Activated CD8-positive, alpha-beta memory T cell treated with anti-CD3 and anti-CD28 coated beads for 36 hours (primary cell): ENCODE measurements at regions not wholly inside any gene's neighbourhood (a gene's known extent, or its start where the extent isn't known, plus 50 kb on each side); places are given as distances from the start of the nearest gene placed in this dataset.
"Not testable (repeated sequence)": the region's sequence is repeated elsewhere in the genome, so short reads cannot be mapped to it uniquely, and the experiment has no call there.

Experiments used
- CTCF ChIA-PET: fragments of 350-600 bp; sonication (Branson Sonifier 250); formaldehyde crosslinking; loops from one replicate; lab custom pipeline; 2021; ENCODE audit warnings: antibody characterized with exemption; lab: Charles Lee
- POLR2A ChIA-PET: fragments of 350-600 bp; sonication (Branson Sonifier 250); formaldehyde crosslinking; loops from one replicate; lab custom pipeline; 2021; ENCODE audit warnings: antibody characterized with exemption; lab: Charles Lee

DNA sequence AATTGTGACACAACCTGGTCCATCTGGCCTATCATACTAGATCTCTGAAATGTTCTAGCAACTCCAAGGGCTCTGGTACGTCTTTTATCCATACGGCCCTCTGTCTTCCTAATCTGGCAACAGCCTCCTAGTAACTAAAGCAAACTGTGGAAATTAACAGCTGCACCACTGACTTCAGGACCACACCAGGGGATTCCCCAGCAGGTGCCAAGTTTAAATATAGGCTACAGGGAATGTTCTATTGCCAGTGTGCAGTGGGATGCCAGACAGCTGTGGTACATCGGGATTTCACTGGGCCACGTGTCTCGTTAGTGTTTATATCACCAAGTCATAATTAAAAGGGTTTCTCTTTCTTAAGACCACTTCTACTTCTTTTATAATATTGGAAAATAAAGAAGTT lies 94.3 kb downstream of the RGS2 start:
- POLR2A ChIA-PET = interaction anchor here (0.7 kb wide), 1 partner anchor 13 kb away, joined by 3 read pairs; no protein-coding TSS in a partner anchor
- CTCF ChIA-PET = no interaction called here

DNA sequence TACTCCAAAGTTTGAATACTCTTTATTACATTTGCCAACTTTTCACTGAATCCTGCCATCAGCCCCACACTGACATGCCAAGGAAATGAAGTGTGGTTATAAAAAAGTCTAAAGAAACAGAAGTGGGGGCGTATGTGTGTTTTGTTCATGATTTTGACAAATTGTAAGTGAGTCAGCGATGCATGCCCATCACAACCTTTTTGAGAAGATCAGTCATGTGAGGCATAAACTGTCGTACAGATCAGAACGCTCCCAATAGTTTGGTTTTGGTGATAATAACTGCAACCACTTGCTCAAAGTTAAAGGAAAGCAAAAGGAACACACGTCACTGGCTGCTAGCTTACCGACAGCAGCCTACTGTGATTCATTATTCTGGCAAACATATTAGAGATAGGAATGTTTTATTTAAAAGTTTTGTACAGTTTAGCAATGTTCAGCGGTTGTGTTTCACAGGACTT lies 95.6 kb downstream of the RGS2 start:
- ChIA-PET POLR2A (no interaction called here), CTCF (interaction anchor here (0.9 kb wide), 1 partner anchor 33 kb away, joined by 3 read pairs; no protein-coding TSS in a partner anchor)

DNA sequence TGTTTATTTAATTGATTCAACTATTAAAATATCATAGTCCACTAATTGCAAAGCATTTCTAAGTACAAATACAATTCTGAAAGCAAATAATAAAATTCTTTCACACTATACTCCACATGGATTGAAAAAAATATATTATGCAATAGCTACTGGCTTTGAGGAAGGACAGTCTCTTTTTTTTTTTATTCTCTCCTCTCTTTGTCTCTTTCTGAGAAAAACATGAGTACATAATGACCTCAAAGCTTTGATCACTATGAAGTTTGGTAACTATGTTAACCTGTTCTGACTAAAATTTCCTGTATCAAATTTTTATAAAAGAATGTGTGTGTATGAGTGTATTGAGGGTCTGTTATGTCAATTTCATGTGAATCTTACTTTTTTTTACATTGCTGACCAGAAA lies 96.2 kb downstream of the RGS2 start:
- POLR2A ChIA-PET = no interaction called here
- CTCF ChIA-PET = interaction anchor here (0.9 kb wide), 1 partner anchor 33 kb away, joined by 3 read pairs; no protein-coding TSS in a partner anchor

DNA sequence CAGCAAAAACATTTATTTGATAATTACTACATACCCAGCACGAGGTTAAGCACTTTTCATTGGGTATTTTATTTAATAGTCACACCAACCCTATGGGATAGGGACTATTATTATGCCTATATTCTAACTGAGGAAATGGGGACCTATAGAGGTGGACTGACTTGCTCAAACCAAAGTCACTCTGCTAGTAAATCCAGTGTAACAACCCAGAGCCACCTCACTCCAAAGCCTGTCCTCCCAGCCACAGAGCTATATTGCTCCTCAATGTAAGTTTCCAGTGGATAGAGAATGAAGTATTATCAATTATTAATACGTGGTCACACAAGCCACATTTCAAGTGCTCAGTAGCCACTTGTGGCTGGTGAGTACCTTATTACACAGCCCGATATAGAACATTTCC lies 97.5 kb downstream of the RGS2 start:
- CTCF ChIA-PET = no interaction called here

DNA sequence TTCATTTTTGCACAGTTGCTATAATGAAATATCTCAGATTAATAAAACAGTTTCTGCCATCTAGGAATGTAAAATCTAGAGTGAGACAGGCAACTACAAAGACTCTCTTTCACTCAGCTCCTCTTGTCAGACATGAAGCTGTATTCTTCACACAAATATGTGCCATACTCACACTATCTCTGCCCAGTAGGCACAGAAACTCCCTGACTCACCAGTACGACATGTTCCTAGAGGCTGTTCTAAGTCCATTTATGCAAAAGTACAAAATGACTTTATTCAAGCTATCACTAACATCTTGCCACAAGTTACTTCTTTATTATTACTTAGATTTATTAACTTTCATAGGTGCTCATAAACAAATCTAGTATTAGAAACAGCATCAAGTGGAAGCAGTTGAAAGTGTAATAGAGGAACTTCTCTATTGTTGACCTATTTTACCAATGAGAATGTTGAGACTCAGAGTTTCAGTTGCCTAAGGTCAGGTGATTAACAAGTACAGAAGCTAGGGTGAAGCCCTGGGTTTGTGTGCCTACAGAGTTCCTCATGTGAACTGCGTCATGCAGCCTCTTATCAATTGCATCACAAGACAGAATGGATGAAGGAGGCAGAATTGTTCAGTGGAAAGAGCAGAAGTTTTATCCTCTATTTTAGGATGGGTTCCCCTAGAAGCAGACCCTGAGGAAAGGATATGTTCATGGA lies 98.9 kb downstream of the RGS2 start:
- CTCF ChIA-PET = no interaction called here
- POLR2A ChIA-PET = interaction anchor here (0.6 kb wide), 1 partner anchor 8 kb away, joined by 3 read pairs; no protein-coding TSS in a partner anchor

More for the DNA sequence above, 97.5 kb downstream of the RGS2 start:
- POLR2A ChIA-PET = no interaction called here

DNA sequence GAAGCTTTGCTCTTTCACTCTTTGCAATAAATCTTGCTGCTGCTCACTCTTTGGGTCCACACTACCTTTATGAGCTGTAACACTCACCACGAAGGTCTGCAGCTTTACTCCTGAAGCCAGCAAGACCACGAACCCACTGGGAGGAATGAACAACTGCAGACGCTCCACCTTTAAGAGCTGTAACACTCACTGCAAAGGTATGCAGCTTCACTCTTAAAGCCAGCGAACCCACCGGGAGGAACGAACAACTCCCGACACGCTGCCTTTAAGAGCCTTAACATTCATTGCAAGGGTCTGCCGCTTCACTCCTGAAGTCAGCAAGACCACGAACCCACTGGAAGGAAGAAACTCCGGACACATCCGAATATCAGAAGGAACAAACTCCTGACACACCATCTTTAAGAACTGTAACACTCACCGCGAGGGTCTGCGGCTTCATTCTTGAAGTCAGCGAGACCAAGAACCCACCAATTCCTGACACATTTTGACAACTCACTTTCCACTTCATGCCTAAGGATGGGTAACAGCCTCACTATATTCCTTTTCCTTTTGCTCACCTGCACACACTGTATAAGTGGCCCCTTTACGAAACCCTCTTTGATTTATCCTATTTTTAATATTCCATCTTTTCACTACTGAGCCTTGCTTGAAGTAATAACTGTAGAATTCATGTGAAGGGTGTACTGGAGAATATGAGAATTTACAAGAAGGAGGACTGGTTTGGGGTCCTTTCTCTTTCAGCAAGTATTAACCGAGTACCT lies 103.2 kb downstream of the RGS2 start:
- CTCF ChIA-PET, POLR2A ChIA-PET: not testable (repeated sequence)

DNA sequence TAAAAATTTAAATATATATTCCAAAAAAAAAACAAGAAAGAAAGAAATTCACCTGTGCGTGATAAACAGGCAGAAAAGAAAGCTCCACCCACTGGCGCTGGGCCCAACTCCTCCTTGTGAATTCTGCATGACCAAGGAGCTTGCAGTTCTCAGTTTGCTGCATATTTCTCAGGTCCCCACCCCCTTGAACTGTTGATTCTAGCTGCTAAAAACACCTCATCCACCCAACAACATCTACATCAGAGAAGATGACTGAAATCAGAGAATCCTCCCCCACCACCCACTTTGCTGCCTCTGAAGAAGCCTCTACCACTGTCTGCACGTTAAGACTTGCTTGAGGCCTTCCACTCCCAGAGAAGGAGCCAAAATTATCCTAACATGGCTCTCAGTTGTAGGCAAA lies 104.8 kb downstream of the RGS2 start:
- ChIA-PET CTCF (no interaction called here), POLR2A (no interaction called here)

DNA sequence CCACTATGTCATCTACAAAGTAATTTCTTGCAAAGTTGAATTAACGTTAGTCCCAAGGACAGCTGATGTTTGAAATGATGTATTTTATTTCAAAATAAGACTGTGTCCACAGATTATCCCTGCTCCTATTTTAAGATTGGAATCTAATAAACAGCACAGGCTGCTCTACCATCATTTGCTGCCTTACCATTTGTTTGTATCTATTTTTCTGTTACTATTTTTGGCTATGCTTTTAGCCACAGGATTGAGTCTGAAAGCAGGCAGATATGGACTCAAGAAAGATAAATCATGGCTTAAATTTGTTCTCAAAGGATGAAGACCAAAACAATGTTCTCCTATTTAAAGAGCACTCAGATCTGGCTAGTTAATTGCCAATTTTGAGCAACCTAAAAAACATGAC lies 105.3 kb downstream of the RGS2 start:
- POLR2A ChIA-PET = no interaction called here
- CTCF ChIA-PET = no interaction called here

DNA sequence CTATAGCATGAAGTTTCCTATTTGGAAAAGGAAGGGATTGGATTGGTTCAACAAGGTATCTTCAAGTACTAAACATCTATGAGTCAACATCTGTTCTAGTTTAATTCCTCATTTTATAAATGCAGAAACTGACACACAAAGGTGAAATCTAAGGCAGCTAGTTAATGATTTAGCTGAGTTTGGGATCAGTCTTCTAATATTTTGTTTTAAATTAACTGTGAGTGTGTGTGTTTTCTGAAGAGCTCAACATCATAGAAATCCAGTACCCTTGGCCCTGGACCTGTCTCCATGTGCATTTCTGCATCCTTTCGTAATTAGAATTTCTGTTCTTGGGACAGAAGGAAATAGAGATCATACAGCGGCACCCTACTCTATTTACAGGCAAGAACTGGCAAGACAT lies 105.9 kb downstream of the RGS2 start:
- POLR2A ChIA-PET = no interaction called here

DNA sequence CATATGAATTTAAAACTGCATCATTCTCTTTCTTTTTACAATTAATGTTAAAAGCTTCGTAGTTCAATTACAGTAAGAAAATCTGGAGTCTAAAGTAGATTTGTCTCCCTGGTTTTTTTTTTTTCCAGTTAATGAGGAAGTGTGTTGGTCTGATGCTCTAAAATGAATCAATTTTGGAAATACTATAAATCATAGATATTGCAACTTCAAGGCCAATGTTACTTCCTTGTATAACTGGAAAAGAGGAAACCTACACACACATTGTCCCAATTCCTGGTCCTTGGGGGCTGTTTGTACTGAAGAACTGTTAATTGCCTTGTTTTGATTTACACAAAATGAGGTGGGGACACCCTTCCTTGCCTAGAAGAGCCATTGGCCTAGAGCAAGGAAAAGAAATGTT lies 107.2 kb downstream of the RGS2 start:
- CTCF ChIA-PET = no interaction called here
- POLR2A ChIA-PET = interaction anchor here (1.1 kb wide), 1 partner anchor 13 kb away, joined by 3 read pairs; no protein-coding TSS in a partner anchor

More for the DNA sequence above, 105.9 kb downstream of the RGS2 start:
- CTCF ChIA-PET = no interaction called here

DNA sequence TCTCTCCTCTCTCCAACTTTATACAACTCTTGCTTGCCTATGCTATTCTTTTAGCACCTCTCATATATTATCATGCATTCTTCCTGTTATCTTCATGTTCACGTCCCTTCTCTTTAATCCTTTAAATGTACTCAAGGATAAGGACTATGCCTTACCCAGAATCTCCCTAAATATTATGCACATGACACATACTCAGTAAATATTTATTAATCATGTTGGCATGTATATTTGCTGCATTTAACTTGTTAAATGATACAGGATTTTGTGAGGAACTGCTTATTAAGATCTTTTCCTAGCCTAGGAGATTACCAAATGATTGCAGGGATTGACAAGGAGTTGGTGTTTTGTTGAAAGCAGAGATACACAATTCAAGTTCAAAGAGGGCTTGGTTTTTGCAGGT lies 109.4 kb downstream of the RGS2 start:
- ChIA-PET POLR2A (no interaction called here), CTCF (no interaction called here)

DNA sequence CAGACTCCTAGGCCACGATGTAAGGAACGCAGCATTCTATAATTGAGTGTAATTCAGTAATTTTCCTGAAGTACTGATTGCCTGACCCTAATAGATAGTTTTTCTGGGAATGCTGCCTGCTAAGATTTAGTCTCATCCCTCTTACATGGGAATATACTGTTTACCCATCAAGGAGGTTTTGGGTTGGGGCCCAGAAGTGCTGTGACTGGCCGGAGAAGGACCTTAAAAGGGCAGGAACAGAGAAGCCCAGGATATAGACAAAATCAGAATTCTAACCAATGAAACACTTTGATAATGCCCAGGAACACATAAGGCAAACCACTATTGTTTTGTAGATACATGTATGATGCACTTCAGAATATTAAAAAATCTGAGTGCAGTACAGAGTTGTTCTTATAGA lies 111.6 kb downstream of the RGS2 start:
- ChIA-PET POLR2A (no interaction called here), CTCF (no interaction called here)

DNA sequence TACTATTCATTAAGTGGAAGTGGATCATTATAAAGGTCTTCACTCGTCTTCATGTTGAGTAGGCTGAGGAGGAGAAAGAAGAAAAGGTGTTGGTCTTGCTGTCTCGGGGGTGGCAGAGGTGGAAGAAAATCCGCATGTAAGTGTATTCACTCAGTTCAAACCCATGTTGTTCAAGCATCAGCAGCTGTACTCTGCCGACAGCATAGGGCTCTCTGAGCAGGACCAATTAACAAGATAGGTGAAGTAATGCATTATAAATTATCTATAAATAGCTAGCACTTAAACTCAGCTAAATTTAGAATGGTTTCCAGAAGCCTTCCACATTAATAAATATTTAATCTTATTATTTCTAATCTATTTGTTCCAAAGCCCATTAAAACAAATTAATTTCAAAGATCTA lies 116.8 kb downstream of the RGS2 start:
- POLR2A ChIA-PET = no interaction called here
- CTCF ChIA-PET = no interaction called here

DNA sequence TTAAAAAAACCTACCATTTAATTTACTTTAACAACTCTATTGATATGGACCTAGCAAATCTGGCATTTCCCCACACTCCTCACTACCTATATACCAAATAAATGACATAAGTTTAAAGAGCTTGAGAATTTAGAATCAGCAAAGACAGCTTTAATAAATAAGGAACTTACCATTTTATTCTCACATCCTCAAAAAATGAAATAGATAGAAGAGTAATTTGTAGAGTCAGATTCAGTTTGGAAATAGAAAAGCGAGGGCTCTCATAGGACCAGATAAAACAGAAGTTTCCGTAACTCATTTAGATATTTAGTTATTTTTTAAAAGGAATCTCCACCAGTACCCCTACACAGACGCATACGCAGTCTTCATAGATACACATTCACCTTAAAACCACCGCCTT lies 117.9 kb downstream of the RGS2 start:
- ChIA-PET POLR2A (no interaction called here), CTCF (no interaction called here)

DNA sequence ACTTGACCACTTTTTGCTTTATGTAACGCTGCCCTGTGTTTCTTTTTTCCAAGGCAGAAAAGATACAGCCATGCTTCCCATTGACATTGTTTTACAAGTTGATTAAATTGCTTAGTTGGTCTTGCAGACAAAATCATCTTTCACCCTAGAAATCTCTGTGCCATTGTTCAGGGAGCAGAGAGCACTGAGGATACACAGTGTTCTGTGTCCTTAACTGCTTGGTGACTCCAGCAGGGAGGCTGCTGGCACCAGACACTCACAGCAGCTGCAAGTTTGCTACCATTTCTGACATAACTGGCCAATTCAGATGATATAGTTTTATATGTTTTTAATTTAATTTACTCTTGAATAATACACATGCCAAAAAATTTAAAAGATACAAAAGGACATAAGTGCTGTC lies 118.7 kb downstream of the RGS2 start:
- CTCF ChIA-PET = no interaction called here
- POLR2A ChIA-PET = no interaction called here

DNA sequence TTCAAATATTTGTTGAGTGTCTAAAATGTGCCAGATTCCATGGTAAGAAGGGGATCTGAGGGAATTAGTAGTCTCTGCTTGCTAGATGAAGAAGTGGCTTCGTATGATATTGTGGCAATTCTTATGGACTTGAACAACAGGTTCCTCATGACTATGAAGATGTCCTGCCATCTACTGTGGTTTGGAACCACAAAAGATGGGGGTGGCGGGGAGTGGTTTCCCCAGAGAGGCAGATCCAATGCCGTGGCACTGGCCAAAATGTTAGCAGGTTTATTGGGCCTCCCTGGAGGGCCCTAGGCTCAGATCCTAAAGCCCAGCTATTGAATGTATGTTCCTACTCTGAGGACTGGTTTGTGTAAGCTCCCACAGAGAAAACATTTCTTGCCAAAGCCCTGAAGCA lies 120.8 kb downstream of the RGS2 start:
- ChIA-PET CTCF (no interaction called here), POLR2A (no interaction called here)

DNA sequence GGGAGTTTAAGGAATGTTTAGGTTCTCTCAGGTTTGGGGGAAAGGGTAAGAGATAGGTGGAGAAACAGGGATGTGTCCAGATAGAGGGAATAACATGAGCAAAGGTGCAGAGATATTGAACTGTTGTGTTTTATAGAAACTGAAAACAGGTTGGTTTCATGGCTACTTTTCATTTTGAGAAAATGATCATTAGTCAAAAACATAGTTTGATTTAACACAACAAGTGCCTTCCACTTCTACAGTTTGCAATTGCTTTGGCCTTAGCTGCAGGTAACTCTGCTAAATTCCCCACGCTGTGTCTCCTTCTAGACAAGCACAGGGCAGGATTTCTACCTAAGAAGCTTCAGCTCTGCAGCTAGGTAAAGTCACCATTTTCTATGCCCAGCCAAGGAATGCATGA lies 124.9 kb downstream of the RGS2 start:
- ChIA-PET POLR2A (interaction anchor here (0.7 kb wide), 1 partner anchor 21 kb away, joined by 3 read pairs; no protein-coding TSS in a partner anchor), CTCF (interaction anchor here (0.5 kb wide), 1 partner anchor 72 kb away, joined by 3 read pairs; no protein-coding TSS in a partner anchor)

DNA sequence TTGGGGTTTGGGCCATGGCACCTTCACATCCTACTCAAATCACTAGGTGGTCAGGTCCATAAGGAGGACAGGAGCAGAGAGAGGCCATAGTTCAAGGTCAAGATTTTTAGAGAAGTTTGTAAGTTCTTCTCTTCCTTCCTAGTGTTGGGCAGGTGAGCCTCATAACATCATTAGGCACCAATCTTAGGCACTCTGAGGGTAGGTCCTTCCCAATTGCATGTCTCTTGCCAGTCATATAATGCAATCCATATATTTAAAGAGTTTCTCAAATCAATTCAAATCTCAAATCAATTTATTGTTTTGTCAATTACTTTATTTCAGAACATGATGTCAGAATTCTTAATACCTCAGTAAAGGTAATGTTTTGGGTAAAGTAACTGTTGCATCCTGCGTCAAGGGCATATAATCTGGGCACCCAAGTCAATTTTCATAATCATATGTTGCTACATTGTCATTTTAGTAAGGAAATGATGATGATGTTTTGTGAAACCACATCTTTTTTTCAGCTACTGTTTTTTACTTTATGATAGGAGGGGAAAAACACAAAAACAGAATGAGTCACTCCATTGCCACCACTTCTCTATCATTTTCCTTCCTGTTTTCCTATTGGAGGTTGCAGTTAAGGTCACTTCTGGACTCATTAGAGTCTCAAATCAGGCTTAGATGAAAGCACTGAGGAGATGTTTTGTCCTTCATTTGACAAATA lies 122.7 kb downstream of the UCHL5 start:
- ChIA-PET CTCF (interaction anchor here (0.5 kb wide), 1 partner anchor 143 kb away, joined by 3 read pairs; no protein-coding TSS in a partner anchor), POLR2A (interaction anchor here (0.7 kb wide), 1 partner anchor 122 kb away, joined by 4 read pairs; no protein-coding TSS in a partner anchor)

DNA sequence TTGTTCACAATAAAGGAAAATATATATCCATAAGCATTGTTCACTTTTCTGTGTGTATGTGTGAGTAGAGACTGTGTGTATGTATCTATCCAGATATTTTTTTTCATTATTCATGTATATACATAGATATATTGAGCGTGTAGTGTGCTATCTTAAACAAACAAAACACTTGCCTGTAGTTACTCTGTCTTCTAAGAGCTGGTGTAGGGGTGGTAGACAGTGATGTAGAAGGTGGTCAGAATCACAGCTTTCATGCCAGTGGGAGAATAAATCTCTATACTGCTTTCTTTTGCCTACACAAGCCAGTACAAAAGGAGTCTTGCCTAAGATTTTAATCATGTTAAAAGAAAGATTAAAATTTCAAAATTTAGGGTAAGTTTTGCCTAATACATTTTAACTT lies 122.0 kb downstream of the UCHL5 start:
- CTCF ChIA-PET = no interaction called here
- POLR2A ChIA-PET = interaction anchor here (0.7 kb wide), 1 partner anchor 121 kb away, joined by 4 read pairs; no protein-coding TSS in a partner anchor

DNA sequence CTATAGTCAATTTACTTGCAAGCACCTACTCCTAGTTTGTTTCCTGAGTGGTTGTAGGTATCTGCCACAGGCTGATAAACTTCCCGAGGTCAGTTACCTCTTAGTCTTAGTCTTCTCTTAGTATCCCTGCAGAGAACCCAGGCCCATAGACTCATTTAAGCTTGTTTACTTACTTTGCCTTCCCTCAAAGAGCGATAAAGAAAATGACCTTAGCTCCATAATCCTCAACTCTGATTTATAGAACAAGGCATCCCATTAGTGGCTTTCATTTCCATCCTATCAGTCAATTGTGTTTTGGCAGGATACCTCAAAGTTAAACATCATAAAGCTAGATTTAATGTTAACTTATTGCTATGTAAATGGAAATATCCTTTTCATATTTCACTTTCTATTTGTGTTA lies 119.7 kb downstream of the UCHL5 start:
- ChIA-PET CTCF (interaction anchor here (0.9 kb wide), 1 partner anchor 12 kb away, joined by 3 read pairs; no protein-coding TSS in a partner anchor), POLR2A (no interaction called here)
